GM19468 (cell line): ENCODE measurements at regions not wholly inside any gene's neighbourhood (a gene's known extent, or its start where the extent isn't known, plus 50 kb on each side); places are given as distances from the start of the nearest gene placed in this dataset.
"Not testable (repeated sequence)": the region's sequence is repeated elsewhere in the genome, so short reads cannot be mapped to it uniquely, and the experiment has no call there.

ENCODE experiments used
- ATAC-seq: cut with Tn5 transposase; IDR thresholded peaks from one replicate; pipeline ENCODE4 v1.9.1; 2021; ENCODE audit warnings: mild to moderate bottlenecking, moderate library complexity, moderate number of reproducible peaks; ENCODE audit not compliant: unreplicated experiment; ENCODE audit errors: extremely low read depth

DNA sequence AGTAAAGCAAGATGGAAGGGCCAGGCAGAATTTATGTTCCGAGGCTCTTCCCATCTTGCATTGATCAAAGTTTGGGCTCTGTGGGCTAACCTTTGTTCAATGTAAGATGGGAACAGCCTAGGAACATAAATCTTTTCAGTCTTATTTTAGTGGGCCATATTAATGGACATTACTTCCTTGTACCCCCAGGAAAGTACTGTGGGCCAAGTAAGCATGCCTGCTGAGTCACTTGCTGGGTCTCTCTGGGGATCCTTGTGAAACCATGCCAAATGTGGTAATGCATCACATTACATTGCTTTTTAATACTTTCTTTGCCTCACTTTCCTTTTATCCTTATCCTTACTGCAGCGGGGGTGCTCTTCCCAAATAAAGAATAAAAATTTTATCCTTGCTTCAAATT is 349.5 kb upstream of the POU1F1 start:
- no peak for ATAC-seq

DNA sequence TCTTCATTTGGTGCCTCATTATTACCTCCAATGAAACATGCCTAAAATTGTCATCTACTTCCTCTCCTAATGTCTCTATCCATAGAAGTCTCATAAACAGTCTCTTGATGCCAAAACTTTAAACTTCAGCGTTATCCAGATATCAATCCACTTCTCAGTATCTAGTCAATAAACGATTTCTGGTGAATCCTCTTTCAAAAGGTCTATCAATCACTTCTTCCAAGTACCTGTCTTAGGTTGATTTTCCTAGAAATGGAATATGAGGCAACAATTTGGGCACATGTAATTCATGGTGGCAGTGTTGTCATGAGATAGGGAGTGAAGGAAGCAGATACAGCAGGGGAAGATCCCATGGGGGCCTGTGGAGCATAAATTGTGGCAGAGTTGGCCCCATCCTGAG is 348.5 kb upstream of the POU1F1 start:
- no peak for ATAC-seq

GRCh38 chr3:87621667-87622066 is 345.3 kb upstream of the POU1F1 start:
- ATAC-seq = peak; percentile 81

GRCh38 chr3:87615506-87615905 is 339.1 kb upstream of the POU1F1 start:
- no peak for ATAC-seq

DNA sequence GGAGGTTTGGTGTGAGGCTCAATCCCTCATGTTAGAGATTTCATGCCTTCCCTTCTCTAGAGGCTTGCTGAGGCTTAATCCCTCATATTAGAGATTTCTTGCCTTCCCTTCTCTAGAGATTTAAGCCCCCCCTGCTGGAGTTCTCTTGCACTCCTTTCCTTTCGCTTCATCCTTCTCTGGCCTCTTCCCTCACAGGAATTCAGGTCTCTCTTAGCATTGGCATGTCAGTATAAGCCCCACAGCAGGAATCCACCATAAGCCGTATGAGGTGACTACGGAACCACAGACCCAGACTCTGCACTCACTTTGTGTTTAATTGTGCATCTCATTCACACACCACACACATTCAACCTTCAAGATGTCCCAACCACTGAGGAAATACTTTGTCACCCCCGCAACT is 338.6 kb upstream of the POU1F1 start:
- no peak for ATAC-seq

GRCh38 chr3:87607234-87607633 is 330.9 kb upstream of the POU1F1 start:
- no peak for ATAC-seq

DNA sequence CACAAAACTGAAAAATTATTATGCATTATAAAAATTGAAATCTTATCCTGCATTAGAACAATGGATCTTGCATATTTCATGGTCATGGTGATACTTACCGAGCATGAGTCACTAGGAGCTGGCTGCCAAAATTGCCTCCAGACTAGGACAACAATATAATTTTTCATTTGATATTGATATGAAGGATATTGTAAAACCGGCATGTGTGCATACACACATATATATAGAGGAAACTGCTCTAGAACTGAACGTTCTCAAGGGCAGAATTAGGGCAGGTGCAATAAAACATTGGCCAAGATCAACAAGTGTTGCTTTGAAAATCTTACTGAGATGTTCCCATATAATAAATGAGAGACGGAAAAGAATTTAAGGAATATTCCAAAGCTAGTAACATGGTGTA is 319.4 kb upstream of the POU1F1 start:
- no peak for ATAC-seq

DNA sequence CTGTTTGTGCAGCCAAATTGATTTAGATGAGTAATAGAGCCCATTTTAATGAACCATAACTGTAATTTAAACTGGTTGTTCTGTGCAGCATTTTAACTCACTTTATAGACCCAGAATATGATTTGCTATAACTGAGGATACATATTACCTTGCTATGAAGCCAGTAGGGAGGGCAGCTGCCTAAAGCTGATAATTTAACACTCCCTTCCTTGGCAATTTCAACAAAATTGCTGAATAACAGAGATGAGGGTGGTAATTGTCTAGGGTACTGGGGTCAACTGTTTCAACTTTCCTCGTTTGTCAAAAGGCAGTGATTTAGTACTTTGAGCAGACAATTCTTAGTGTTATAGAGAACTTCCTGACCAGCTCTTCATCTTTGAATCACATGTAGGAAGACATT is 304.9 kb upstream of the POU1F1 start:
- no peak for ATAC-seq

- no peak for ATAC-seq
These were observed 300.4 kb upstream of the POU1F1 start for GRCh38 chr3:87576752-87577151.

DNA sequence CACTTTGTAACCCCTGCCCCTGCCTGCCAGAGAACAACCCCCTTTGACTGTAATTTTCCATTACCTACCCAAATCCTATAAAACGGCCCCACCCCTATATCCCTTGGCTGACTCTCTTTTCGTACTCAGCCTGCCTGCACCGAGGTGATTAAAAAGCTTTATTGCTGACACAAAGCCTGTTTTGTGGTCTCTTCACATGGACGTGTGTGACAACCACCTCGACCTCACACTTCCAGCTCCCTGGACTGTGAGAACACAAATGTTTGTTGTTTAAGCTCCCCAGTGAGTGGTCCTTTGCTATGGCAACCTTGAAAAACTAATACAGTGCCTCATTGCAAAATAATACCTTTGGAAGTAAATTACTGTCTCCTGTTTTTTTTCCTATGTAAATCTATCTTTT is 299.2 kb upstream of the POU1F1 start:
- no peak for ATAC-seq

DNA sequence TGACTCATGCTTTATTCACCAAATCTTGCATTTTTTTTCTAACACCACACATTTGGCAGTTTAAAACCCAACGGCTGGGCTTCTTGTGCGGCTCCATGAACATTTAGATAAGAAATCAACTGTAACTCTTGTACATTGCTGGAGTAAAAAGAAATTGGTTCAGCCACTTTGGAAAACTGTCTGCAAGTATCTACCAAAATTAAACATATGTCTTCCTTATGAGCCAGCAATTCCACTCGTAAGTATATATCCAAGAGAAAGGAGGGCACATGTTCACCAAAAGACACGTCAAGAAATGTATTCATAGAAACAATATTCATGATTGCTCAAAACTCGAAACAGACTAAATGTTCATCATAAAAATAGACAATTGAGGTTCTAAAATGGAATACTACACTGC is 291.9 kb upstream of the POU1F1 start:
- no peak for ATAC-seq

GRCh38 chr3:87564438-87564837 is 288.1 kb upstream of the POU1F1 start:
- no peak for ATAC-seq

GRCh38 chr3:87563712-87564111 is 287.3 kb upstream of the POU1F1 start:
- no peak for ATAC-seq

DNA sequence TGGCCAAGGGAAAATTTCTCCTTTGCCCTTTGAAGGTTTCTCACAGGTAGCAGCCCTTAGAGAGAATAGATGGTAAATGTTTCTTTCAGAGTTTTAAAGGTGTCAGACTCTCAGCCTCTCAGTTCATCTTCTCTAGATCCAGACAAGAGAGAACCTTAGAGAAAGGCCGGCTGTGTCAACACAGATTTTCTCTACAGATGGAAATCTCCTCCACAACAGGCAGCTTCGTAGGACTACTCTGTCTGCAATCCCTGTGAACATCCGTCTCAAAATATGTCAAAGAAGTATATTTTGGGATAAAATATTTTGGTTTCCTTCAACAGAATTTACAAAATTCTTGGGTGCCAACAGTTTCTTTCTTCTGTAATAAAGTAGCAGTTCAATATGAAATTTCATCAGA is 282.1 kb upstream of the POU1F1 start:
- ATAC-seq = no peak

DNA sequence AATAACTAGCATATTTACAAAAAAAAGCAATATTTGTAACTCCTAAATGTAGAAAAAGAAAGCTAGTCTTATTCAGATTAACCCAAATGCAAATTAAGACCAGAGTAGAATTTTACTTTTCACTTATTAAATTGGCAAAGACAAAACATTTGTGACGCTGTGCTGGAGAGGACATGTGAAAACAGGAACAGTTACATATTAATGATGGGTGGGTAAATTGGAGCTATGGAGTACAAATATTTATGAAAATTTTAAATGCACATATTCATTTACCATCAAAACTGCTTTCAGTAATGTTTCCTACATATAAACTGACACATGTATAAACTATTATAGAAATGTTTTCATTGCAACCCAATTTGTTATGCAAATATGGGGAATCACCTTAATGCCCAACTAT is 278.9 kb upstream of the POU1F1 start:
- no peak for ATAC-seq

DNA sequence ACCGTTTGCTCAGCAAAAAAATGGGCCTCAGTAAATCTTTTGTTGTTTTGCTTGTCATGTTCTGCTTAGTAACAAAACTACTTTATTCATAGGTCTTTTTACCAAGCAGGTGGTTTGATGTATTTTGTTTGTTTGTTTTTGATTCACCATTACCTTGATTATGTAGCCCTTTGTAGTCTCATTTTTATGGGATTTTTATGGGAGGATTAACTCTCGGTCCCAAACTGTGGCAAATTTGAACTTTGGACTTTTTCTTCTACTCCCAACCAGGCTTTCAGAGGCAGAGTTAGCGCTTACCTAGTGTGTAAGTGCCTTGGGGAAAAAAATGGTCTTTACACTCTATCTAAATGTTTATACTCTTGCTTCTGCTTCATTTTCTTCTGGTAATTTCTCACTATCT is 276.7 kb upstream of the POU1F1 start:
- no peak for ATAC-seq

DNA sequence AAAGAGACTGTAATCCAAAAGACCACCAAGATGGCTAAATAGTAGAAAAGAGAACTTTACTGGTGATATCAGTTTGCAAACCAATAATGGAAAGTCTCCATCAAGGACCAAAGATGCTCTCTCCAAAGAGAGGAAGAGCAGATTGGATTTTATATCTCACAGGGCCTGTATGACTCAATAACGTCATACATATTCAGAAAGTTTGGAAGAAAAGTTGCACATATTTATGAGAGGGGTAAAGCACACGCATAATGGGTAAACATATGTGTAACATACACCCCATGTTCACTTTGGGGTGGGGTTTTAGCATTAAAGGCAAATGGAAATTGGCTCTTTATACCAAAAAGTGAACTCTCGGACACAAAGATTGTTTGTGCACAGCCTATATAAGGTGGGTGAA is 274.5 kb upstream of the POU1F1 start:
- no peak for ATAC-seq

- no peak for ATAC-seq
These were observed 272.8 kb upstream of the POU1F1 start for GRCh38 chr3:87549208-87549607.

- no peak for ATAC-seq
These were observed 271.9 kb upstream of the POU1F1 start for GRCh38 chr3:87548271-87548670.

GRCh38 chr3:87546216-87546615 is 269.8 kb upstream of the POU1F1 start:
- no peak for ATAC-seq

GRCh38 chr3:87543408-87543807 is 267.0 kb upstream of the POU1F1 start:
- ATAC-seq = not testable (repeated sequence)

DNA sequence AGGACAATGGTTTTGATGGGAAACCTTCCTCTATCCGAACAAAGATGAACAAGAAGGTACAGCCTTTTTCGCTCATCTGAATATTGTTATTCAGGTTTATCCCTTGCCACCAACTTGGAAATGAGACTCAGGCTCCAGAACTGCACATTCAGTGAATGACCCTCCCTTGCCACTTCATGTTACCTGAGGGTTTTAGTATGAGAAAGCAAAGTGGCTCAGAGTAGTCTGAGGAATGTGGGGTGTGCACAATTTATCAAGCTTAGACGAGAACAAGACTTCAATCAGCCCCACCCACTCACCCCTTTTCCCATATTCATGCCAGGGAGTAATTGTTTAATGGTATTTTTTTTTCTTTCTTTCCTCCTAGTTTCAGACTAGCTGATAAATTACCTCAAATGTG is 265.3 kb upstream of the POU1F1 start:
- no peak for ATAC-seq

DNA sequence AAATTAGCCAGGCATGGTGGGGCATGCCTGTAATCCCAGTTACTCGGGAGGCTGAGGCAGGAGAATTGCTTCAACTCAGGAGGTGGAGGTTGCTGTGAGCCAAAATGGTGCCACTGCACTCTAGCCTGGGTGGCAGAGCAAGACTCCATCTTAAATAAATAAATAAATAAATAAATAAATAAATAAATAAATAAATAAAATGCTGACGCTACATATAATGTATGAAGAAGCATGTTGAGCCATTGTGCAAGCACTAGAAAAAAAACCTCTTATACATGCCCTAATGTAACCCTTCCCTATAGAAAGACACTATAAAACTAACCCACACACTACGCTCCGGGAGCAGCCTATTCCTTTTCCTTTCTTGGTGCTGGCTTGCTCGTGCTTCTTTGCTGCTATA is 262.3 kb upstream of the POU1F1 start:
- not testable (repeated sequence) for ATAC-seq
